ENCODE measurements at regions not wholly inside any gene's neighbourhood (a gene's known extent, or its start where the extent isn't known, plus 50 kb on each side); places are given as distances from the start of the nearest gene placed in this dataset.

DNA sequence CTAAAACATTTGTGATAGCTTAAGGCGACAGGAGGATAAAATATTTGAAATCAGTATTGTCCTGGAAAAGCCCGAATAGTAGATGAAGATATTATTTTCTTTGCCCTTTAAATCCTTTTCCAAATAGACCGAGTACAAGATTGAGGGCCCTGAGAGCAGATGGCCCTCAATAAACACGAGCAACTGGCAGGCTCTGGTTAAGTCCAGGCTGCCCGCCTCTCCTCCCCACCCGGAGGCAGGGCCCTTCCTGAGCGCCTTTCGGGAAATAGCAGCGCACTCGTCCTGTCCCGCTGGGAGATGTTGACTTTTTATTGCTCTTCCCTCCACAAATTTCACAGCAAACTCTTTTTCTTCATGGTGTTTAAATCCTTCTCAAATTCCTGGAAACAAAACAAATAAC, 50.8 kb upstream of the MAX start:
- H3K79me2 ChIP-seq (ENCODE audit: insufficient read depth, low read length) = no peaks in the 10 kb centered on the region
- no peaks in the 10 kb centered on the region for H4K20me1 ChIP-seq (ENCODE audit: insufficient read depth, low read length)
- no peaks in the 10 kb centered on the region for H3K9me3 ChIP-seq (ENCODE audit: insufficient read depth, low read length, severe bottlenecking)
- no peak for DNase-seq
- no peak overlapping the region for H3K4me2 ChIP-seq (ENCODE audit: insufficient read depth, low read length)
- no peaks in the 10 kb centered on the region for H3K27me3 ChIP-seq (ENCODE audit: insufficient read depth, low read length, poor library complexity)
- TF ChIP-seq EZH2 (IDR thresholded peaks at IDR 0.05; ENCODE audit: borderline replicate concordance, low read depth, low read length, severe bottlenecking) = no peak
- TF ChIP-seq, protein P1, sequence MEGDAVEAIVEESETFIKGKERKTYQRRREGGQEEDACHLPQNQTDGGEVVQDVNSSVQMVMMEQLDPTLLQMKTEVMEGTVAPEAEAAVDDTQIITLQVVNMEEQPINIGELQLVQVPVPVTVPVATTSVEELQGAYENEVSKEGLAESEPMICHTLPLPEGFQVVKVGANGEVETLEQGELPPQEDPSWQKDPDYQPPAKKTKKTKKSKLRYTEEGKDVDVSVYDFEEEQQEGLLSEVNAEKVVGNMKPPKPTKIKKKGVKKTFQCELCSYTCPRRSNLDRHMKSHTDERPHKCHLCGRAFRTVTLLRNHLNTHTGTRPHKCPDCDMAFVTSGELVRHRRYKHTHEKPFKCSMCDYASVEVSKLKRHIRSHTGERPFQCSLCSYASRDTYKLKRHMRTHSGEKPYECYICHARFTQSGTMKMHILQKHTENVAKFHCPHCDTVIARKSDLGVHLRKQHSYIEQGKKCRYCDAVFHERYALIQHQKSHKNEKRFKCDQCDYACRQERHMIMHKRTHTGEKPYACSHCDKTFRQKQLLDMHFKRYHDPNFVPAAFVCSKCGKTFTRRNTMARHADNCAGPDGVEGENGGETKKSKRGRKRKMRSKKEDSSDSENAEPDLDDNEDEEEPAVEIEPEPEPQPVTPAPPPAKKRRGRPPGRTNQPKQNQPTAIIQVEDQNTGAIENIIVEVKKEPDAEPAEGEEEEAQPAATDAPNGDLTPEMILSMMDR (IDR thresholded peaks at IDR 0.05; ENCODE audit: borderline replicate concordance, extremely low read depth, low read length, poor library complexity, severe bottlenecking) = no peak
- no peak for ATAC-seq (ENCODE audit: insufficient read depth, low read depth)
- no peak overlapping the region for H2AFZ ChIP-seq (ENCODE audit: low read depth, low read length)
- no peak overlapping the region for H3K4me3 ChIP-seq (ENCODE audit: low read depth in 1 of 2, low read length in 2 of 2)
- H3K27ac ChIP-seq (ENCODE audit: low read length) = no peak overlapping the region
- no peak overlapping the region for H3K9ac ChIP-seq (ENCODE audit: low read depth, low read length)
- peaks cover 4% of the 10 kb centered on the region; the same call in 1 of the 2 replicates for H3K4me1 ChIP-seq (ENCODE audit: insufficient read depth, low read length)
- H3K36me3 ChIP-seq (ENCODE audit: insufficient read depth, low read length) = no peaks in the 10 kb centered on the region

DNA sequence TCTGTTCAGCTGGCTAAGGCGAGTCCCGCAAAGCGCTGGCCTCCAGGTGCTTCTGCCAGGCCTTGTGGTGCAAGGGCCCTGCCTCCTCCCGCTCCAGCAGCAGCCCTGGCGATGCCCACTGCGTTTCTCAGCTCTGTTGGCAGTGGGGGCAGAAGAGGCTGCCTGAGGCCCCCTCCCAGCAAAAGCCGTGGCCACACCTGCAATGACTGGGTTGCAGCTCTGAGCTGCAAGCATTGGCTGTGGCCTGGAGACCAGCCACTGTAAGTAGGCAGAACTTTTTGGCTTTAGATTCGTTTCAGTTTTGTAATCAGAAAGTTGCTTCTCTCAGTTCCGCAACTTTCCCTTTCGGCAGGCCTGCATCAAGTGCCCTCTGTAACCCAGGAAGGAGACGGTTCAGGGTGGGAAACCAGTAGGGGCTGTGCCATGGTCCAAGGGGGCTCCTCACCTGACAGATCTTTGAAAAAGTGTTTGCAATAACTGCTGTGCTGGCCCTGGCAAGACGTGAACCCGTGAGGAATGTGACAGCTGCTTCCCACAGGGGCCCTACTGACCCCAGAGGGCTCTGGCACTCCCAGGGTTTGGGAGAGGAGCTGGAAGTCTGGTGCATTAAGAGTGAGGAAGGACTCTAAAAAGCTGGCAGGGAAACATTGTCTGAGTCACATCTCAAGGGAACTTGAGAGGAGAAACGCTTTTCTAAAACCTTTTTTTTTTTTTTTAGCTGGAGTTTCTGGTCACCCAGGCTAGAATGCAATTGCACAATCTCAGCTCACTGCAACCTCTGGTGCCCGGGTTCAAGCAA, 54.5 kb upstream of the MAX start:
- Histone ChIP-seq H3K9me3 (ENCODE audit: insufficient read depth, low read length, severe bottlenecking) (no peaks in the 10 kb centered on the region), H3K79me2 (ENCODE audit: insufficient read depth, low read length) (no peaks in the 10 kb centered on the region), H3K27me3 (ENCODE audit: insufficient read depth, low read length, poor library complexity) (no peaks in the 10 kb centered on the region), H3K27ac (ENCODE audit: low read length) (no peak overlapping the region), H3K4me1 (ENCODE audit: insufficient read depth, low read length) (peaks cover 4% of the 10 kb centered on the region; the same call in 1 of the 2 replicates), H3K4me2 (ENCODE audit: insufficient read depth, low read length) (no peak overlapping the region), H3K9ac (ENCODE audit: low read depth, low read length) (no peak overlapping the region), H4K20me1 (ENCODE audit: insufficient read depth, low read length) (no peaks in the 10 kb centered on the region), H3K36me3 (ENCODE audit: insufficient read depth, low read length) (no peaks in the 10 kb centered on the region), H3K4me3 (ENCODE audit: low read depth in 1 of 2, low read length in 2 of 2) (no peak overlapping the region), H2AFZ (ENCODE audit: low read depth, low read length) (no peak overlapping the region; the same call in 1 of the 2 replicates)
- TF ChIP-seq, protein P1 (IDR thresholded peaks at IDR 0.05; ENCODE audit: borderline replicate concordance, extremely low read depth, low read length, poor library complexity, severe bottlenecking) = no peak
- no peak for TF ChIP-seq EZH2 (IDR thresholded peaks at IDR 0.05; ENCODE audit: borderline replicate concordance, low read depth, low read length, severe bottlenecking)
- DNase-seq (peak; percentile 24), ATAC-seq (ENCODE audit: insufficient read depth, low read depth) (peak; percentile 54)

DNA sequence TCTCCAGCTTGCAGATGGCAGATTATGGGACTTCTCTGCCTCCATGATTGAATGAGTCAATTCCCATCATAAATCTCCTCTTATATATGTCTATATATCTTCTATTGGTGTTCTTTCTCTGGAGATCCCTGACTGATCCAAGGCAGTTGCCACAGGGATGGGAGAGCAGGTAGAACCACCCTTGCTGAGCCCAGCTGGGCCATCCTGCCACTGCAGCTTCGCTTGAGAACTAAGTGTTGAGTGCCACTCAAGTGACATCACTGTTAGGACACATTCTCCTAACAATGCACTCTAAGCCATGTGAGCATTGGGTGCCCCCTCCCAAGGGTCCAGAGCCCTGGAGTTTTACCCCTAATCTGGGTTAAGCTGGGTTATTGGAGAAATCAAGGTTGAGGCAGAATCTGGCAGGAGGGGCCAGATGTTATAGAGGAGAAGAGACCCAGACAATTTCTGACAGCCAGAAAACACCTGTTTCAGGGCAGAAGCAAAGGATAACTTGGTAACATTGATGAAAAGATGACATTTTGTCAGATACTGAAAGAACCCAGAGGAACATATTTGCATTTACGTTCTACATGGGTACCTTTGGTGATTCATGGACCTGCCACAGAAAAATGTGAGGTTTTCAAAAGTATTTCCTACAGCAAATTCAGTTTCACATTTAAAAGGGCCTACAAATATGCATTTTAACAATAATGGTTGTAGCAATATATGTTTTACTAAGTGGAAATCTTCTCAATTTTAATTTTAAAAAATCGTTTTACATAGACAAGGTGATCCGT, 57.2 kb upstream of the MAX start:
- H3K36me3 ChIP-seq (ENCODE audit: insufficient read depth, low read length) = no peaks in the 10 kb centered on the region
- H3K27ac ChIP-seq (ENCODE audit: low read length) = no peak overlapping the region
- ATAC-seq (ENCODE audit: insufficient read depth, low read depth) (no peak), DNase-seq (no peak)
- no peak overlapping the region for H3K4me2 ChIP-seq (ENCODE audit: insufficient read depth, low read length)
- H3K79me2 ChIP-seq (ENCODE audit: insufficient read depth, low read length) = no peaks in the 10 kb centered on the region
- H3K4me1 ChIP-seq (ENCODE audit: insufficient read depth, low read length) = peaks cover 7% of the 10 kb centered on the region
- no peaks in the 10 kb centered on the region for H3K9me3 ChIP-seq (ENCODE audit: insufficient read depth, low read length, severe bottlenecking)
- no peak overlapping the region for H2AFZ ChIP-seq (ENCODE audit: low read depth, low read length)
- H3K4me3 ChIP-seq (ENCODE audit: low read depth in 1 of 2, low read length in 2 of 2) = no peak overlapping the region
- no peaks in the 10 kb centered on the region for H4K20me1 ChIP-seq (ENCODE audit: insufficient read depth, low read length)
- no peak overlapping the region for H3K9ac ChIP-seq (ENCODE audit: low read depth, low read length)
- no peaks in the 10 kb centered on the region for H3K27me3 ChIP-seq (ENCODE audit: insufficient read depth, low read length, poor library complexity)
- no peak for TF ChIP-seq EZH2 (IDR thresholded peaks at IDR 0.05; ENCODE audit: borderline replicate concordance, low read depth, low read length, severe bottlenecking)
- TF ChIP-seq, protein P1 (IDR thresholded peaks at IDR 0.05; ENCODE audit: borderline replicate concordance, extremely low read depth, low read length, poor library complexity, severe bottlenecking) = no peak

Data from DND-41 (cell line).